DND-41 (cell line): ENCODE measurements at regions not wholly inside any gene's neighbourhood (a gene's known extent, or its start where the extent isn't known, plus 50 kb on each side); places are given as distances from the start of the nearest gene placed in this dataset.
"Not testable (repeated sequence)": the region's sequence is repeated elsewhere in the genome, so short reads cannot be mapped to it uniquely, and the experiment has no call there.

Experiments
- ATAC-seq: fragments of 200-7000 bp; cut with Tn5 transposase; 3 replicates; pipeline ENCODE4 v1.9.1; 2021; ENCODE audit warnings: low read depth; ENCODE audit not compliant: insufficient read depth
- DNase-seq: peaks from one replicate; pipeline ENCODE4 v3.0.0-alpha.2; 2020
- H2AFZ ChIP-seq: 2 replicates; pipeline ENCODE4 v1.6.0; 2012; ENCODE audit warnings: low read depth, low read length
- H3K27ac ChIP-seq: 2 replicates; pipeline ENCODE4 v1.5.1; 2012; ENCODE audit warnings: low read length, inconsistent platforms
- H3K27me3 ChIP-seq: fragments of 200-600 bp; sonication (generic); 2 replicates; pipeline ENCODE4 v1.6.0; 2012; ENCODE audit warnings: low read length, mild to moderate bottlenecking, inconsistent platforms; ENCODE audit not compliant: insufficient read depth, poor library complexity
- H3K36me3 ChIP-seq: 2 replicates; pipeline ENCODE4 v1.5.1; 2012; ENCODE audit warnings: low read length, inconsistent platforms; ENCODE audit not compliant: insufficient read depth
- H3K4me1 ChIP-seq: 2 replicates; pipeline ENCODE4 v1.5.1; 2012; ENCODE audit warnings: mild to moderate bottlenecking, low read length; ENCODE audit not compliant: insufficient read depth
- H3K4me2 ChIP-seq: 2 replicates; pipeline ENCODE4 v1.6.0; 2012; ENCODE audit warnings: mild to moderate bottlenecking, moderate library complexity, low read length, inconsistent platforms; ENCODE audit not compliant: insufficient read depth
- H3K4me3 ChIP-seq, 2 experiments: fragments of 200-600 bp in 1 of 2; shearing (Covaris generic) in 1 of 2; 2 replicates each; pipeline ENCODE4 v1.5.1; 2012 to 2016; ENCODE audit warnings: inconsistent platforms in 2 of 2, low read length in 2 of 2, mild to moderate bottlenecking in 2 of 2, low read depth in 1 of 2, moderate library complexity in 1 of 2
- H3K79me2 ChIP-seq: 2 replicates; pipeline ENCODE4 v1.6.0; 2012; ENCODE audit warnings: low read length, inconsistent platforms; ENCODE audit not compliant: insufficient read depth
- H3K9ac ChIP-seq: 2 replicates; pipeline ENCODE4 v1.6.0; 2012; ENCODE audit warnings: low read depth, mild to moderate bottlenecking, inconsistent platforms, low read length, moderate library complexity
- H3K9me3 ChIP-seq: 2 replicates; pipeline ENCODE4 v1.5.1; 2012; ENCODE audit warnings: low read length, moderate library complexity, mild to moderate bottlenecking, inconsistent platforms; ENCODE audit not compliant: insufficient read depth, severe bottlenecking
- H4K20me1 ChIP-seq: 2 replicates; pipeline ENCODE4 v1.6.0; 2012; ENCODE audit warnings: low read length; ENCODE audit not compliant: insufficient read depth
- CTCF ChIP-seq: IDR thresholded peaks from 2 replicates; pipeline ENCODE4 v1.5.1; 2012; ENCODE audit warnings: borderline replicate concordance, low read length, moderate library complexity, mild to moderate bottlenecking; ENCODE audit not compliant: poor library complexity, severe bottlenecking; ENCODE audit errors: extremely low read depth
- EZH2 ChIP-seq: IDR thresholded peaks from 3 replicates; pipeline ENCODE4 v1.6.1; 2012; ENCODE audit warnings: borderline replicate concordance, low read depth, mild to moderate bottlenecking, moderate library complexity, low read length, inconsistent platforms; ENCODE audit not compliant: severe bottlenecking

DNA sequence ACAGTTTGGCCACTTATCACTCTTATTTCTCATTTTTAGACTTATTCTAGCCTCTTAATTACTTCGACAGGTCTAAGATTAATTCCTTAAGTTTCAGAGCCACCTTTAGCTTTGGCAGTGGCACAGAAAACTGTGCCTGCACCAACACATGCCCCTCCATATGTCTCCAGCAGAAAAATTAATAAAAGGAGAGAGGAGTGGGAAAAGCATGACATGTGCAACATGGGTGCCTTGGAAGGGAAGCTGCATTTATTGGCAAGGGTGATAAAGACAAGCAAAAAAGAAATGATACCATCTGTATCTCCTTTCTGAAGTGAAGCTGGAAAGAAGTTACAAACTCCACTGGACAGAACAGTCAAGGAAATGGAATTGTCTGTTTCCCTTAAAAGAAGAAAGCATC, 121.7 kb upstream of the CFAP20DC start:
- no peak overlapping the region for H3K4me3 ChIP-seq
- no peaks in the 10 kb centered on the region for H3K36me3 ChIP-seq
- no peaks in the 10 kb centered on the region for H3K27me3 ChIP-seq
- TF ChIP-seq EZH2 (no peak), CTCF (no peak)
- no peak overlapping the region for H3K27ac ChIP-seq
- no peak overlapping the region for H3K4me2 ChIP-seq
- no peaks in the 10 kb centered on the region for H3K4me1 ChIP-seq
- no peak for DNase-seq
- H2AFZ ChIP-seq, result no peak overlapping the region
- no peaks in the 10 kb centered on the region for H3K9me3 ChIP-seq
- H4K20me1 ChIP-seq, result no peaks in the 10 kb centered on the region
- no peaks in the 10 kb centered on the region for H3K79me2 ChIP-seq
- H3K9ac ChIP-seq, result no peak overlapping the region
- ATAC-seq, result no peak

GRCh38 chr3:59170166-59170565, 120.3 kb upstream of the CFAP20DC start:
- H2AFZ ChIP-seq, H3K79me2 ChIP-seq, H3K4me2 ChIP-seq: not testable (repeated sequence)

GRCh38 chr3:59167756-59168155, 117.9 kb upstream of the CFAP20DC start:
- H3K4me3 ChIP-seq, result no peak overlapping the region

More at GRCh38 chr3:59170166-59170565, 120.3 kb upstream of the CFAP20DC start:
- not testable (repeated sequence) for H3K4me3 ChIP-seq, H4K20me1 ChIP-seq, H3K27ac ChIP-seq, H3K4me1 ChIP-seq, ATAC-seq, H3K9me3 ChIP-seq, H3K36me3 ChIP-seq, DNase-seq, H3K27me3 ChIP-seq, H3K9ac ChIP-seq

GRCh38 chr3:59163953-59164352, 114.1 kb upstream of the CFAP20DC start:
- Histone ChIP-seq H3K9ac (no peak overlapping the region), H3K4me2 (no peak overlapping the region), H3K36me3 (no peaks in the 10 kb centered on the region), H3K27ac (no peak overlapping the region), H3K4me3 (no peak overlapping the region), H3K79me2 (no peaks in the 10 kb centered on the region), H3K27me3 (no peaks in the 10 kb centered on the region), H4K20me1 (no peaks in the 10 kb centered on the region), H3K4me1 (no peaks in the 10 kb centered on the region), H3K9me3 (no peaks in the 10 kb centered on the region), H2AFZ (no peak overlapping the region)
- TF ChIP-seq EZH2, result no peak
- no peak for TF ChIP-seq CTCF
- DNase-seq (no peak), ATAC-seq (no peak)

More at GRCh38 chr3:59167756-59168155, 117.9 kb upstream of the CFAP20DC start:
- Histone ChIP-seq H3K27ac (no peak overlapping the region), H3K36me3 (no peaks in the 10 kb centered on the region), H3K9me3 (no peaks in the 10 kb centered on the region), H3K9ac (no peak overlapping the region), H4K20me1 (no peaks in the 10 kb centered on the region), H3K27me3 (no peaks in the 10 kb centered on the region), H2AFZ (no peak overlapping the region), H3K4me2 (no peak overlapping the region), H3K4me1 (no peaks in the 10 kb centered on the region), H3K79me2 (no peaks in the 10 kb centered on the region)
- TF ChIP-seq EZH2, result no peak
- no peak for TF ChIP-seq CTCF
- no peak for DNase-seq
- no peak for ATAC-seq
